SKM-1 treated with dmso at 0.1 percent for 144 hours (cell line): ENCODE measurements at regions not wholly inside any gene's neighbourhood (a gene's known extent, or its start where the extent isn't known, plus 50 kb on each side); places are given as distances from the start of the nearest gene placed in this dataset.

Experiments used
- DNase-seq: peaks from one replicate; lab custom pipeline; 2025; ENCODE audit not compliant: unreplicated experiment; lab: John Stamatoyannopoulos, UW

- DNase-seq = no peak
These were observed 359.1 kb downstream of the MEIS1 start for GRCh38 chr2:66794070-66794469.

DNA sequence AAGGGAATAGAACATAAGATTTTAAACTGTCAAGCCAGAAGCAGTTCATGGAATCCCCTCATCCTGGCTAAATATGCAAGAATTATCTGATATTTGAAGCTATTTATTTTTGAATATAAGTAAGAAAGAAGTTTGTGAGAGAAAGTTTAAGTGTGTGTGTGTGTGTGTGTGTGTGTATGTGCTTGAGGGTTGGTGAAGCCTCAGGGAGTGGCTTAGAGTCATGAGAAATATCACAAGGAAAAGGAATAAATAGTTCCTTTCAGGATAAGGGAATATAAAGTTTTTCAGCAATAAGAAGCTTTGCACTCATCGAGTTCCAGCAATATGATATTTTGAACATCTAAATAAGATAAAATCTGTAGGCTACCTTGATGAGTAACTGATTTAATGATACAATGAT is 359.6 kb downstream of the MEIS1 start:
- no peak for DNase-seq

DNA sequence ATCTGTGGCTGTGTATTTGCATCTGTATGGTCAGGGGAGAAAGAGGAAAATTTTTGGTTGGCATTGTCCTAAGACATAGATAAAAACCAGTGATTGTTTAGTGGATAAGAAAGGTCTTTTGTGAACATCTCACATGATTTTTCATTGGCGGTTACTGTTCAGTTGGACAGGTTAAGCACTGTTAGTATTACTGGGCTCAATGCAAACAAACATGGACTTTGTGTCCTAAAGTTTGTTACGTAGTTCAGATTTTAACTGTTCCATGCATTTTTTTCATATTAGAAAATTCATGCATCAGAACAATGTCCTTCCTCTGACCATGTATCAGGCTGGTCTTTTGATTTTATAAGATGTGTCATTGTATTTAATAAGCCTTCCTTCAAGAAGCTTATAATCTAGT is 368.0 kb downstream of the MEIS1 start:
- DNase-seq = no peak

DNA sequence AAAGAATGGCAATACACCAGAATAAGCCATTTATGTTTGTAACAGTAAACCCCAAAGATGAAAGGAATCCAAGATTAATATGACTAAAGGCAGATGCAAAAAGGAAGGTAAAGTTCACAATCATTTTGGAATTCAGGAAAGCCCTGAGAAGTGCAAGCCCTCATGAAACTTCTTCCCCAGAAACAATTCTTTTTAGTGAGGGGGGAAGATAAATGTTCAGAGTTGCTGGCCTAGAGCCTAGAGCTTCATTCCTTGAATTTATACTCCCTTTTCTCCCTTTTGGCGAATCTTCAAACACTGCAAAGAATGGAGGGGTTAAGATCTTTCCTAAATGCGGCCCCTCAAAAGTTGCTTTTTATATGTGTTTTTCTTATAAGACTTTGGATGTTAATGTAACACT is 368.8 kb downstream of the MEIS1 start:
- no peak for DNase-seq

DNA sequence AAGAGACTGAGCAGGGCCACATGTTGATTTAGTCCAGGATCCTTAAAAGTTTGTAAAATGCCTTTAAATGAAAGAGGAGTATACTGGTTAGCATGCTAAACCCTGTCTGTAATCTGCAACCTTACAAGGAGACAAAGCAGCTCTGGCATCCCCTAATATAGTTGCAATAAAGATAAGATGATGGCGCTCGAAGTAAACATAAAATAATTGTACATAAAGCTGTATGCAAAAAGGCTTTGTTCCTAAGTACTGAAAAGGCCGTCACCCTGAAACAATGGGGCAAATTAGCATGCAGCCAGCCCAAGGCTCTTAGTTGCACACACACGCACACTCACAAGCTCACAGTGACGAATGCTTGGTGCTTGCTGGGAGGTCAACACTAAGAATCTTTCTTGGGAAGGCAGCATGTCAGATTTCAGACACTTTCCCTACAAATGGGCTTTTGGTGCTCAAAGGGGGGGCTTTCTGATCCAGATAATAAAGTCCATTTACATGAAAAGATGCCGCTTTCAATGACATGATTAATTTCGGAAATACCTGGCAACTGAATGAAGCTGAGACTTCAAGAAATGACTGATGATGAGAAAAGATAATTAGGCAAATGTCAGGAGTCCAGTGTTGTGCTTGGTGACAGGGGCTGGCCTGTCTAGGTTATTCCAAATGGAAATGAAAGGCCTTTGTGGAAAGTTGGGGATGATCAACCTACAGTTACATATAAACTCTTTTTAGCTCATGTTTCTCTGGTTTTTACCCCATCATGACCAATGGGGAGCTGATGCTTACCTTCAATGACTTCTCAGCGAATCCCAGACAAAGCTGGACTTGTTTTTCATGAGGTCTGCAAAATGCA is 370.3 kb downstream of the MEIS1 start:
- DNase-seq = no peak

DNA sequence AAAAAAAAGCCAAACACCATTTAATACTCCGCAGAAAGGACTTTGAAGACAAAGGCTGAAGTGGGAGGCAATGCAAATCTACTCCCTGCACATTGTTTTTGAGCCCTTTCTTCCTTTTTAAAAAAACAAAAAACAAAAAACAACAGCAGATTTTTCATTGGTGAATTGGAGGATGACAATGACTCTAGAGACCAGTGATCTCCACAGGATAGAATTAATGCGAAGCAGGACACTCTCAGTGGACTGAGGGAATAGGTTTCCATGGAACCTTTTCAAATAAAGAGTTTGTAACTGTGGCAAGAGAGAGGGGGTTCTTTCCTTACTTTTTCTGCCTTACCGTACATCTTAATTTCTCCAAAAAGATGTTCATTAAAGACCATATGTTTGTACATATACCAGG is 371.0 kb downstream of the MEIS1 start:
- no peak for DNase-seq

GRCh38 chr2:66813525-66813924 is 378.6 kb downstream of the MEIS1 start:
- DNase-seq = no peak

GRCh38 chr2:66813976-66814375 is 379.1 kb downstream of the MEIS1 start:
- no peak for DNase-seq

- peak; percentile 5 for DNase-seq
These were observed 380.0 kb downstream of the MEIS1 start for GRCh38 chr2:66814916-66815315.

- no peak for DNase-seq
These were observed 381.0 kb downstream of the MEIS1 start for GRCh38 chr2:66815886-66816285.

- no peak for DNase-seq
These were observed 386.2 kb downstream of the MEIS1 start for GRCh38 chr2:66821168-66821567.

- DNase-seq = no peak
These were observed 387.3 kb downstream of the MEIS1 start for GRCh38 chr2:66822186-66822585.

DNA sequence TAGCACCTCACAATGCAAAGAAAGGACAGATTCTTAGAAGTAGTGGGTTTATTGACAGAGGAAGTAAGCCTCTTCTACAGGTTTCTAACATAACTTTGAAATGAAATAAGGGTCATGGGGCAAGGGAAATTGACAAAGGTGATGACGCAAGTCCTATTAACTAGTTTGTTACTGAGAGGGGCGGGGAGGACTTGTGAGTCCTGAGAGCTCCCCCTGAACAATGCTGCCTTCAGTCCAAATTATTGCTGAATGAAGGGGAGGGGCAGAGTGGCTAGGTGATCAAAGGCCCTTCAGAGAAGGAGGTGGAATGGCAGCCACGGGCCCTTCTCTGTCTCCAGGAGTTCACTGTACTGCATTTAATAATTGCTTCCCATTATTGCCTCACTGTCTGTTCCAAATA is 390.0 kb downstream of the MEIS1 start:
- DNase-seq = no peak

- DNase-seq = no peak
These were observed 392.9 kb downstream of the MEIS1 start for GRCh38 chr2:66827851-66828250.

GRCh38 chr2:66828876-66829275 is 394.0 kb downstream of the MEIS1 start:
- no peak for DNase-seq

DNA sequence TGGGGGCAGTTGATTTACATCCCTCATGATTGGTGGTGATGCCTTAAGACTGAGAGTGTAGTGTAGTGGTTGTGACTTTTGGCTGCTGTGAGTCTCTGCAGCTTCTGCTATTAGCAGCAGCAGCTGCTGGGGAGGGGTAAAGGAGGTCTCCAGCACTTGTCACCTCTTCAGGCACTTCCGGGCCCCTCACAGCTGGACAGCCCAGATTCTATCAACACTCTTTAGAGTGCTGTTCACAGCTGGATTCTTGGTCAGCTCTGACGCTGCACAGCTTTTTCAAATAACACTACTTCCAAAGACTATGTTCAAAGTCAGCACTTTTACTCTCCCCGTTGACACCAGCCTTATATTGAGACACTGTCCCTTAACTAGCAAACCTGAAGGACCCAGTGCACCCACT is 396.0 kb downstream of the MEIS1 start:
- no peak for DNase-seq

GRCh38 chr2:66832646-66833435 is 397.9 kb downstream of the MEIS1 start:
- no peak for DNase-seq

- DNase-seq = no peak
These were observed 399.9 kb downstream of the MEIS1 start for GRCh38 chr2:66834859-66835258.

GRCh38 chr2:66836851-66837250 is 401.9 kb downstream of the MEIS1 start:
- DNase-seq = no peak

DNA sequence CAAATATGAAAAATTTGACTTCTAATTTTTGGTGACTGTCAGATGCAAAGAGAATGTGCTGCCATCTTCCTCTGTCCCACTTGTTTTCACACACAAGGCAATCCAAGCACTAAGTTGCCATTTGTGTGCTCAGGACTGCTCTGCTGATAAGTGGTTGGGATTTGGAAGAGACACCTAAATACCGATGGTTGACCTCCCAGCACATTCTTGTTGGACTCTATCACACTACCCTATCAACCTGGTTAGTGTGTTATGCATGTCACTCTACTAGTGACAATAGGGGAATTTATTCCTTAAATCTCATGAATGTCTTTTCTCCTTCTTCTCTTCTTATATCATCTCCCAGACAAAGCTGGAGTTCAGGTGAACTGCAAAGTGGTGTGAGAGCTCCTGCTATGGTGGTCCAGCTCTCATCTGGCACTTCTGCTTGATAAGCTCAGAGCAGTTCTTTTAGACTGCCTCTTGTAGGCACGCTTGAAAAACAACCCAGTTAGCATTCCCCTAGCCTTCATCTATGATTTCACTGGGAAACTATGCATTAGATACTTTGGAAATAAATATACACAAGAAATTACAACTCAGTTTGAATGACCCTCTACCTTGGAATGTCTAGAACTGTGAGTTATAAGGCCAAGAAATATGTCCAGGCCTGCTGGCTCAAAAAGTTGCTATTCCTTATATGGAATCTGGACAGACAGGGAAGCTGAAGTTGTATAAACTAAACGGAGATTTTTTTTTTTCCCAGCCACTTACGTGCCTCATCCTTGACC is 404.8 kb downstream of the MEIS1 start:
- DNase-seq = no peak

GRCh38 chr2:66840321-66841002 is 405.5 kb downstream of the MEIS1 start:
- DNase-seq = no peak
